PC-3 (cell line): ENCODE measurements at regions not wholly inside any gene's neighbourhood (a gene's known extent, or its start where the extent isn't known, plus 50 kb on each side); places are given as distances from the start of the nearest gene placed in this dataset.

Experiments used
- ATAC-seq: fragments of 200-7000 bp; cut with Tn5 transposase; 2 replicates; pipeline ENCODE4 v1.9.1; 2020; ENCODE audit warnings: mild to moderate bottlenecking, moderate library complexity
- BruUV-seq: library from RNA; stranded (reverse); fragments of 400-500 nt; replicated peaks from 2 replicates; lab custom pipeline; 2021; lab: Mats Ljungman, UMichigan
- CTCF ChIA-PET: fragments of 300-600 bp; sonication (Branson Sonifier 250); formaldehyde crosslinking; loops from one replicate; lab custom pipeline; 2022; ENCODE audit warnings: antibody characterized with exemption; lab: Charles Lee
- POLR2A ChIA-PET: fragments of 300-600 bp; sonication (Branson Sonifier 250); formaldehyde crosslinking; loops from one replicate; lab custom pipeline; 2022; ENCODE audit warnings: antibody characterized with exemption; ENCODE audit not compliant: unreplicated experiment; lab: Charles Lee
- DNase-seq: peaks from one replicate; pipeline ENCODE4 v3.0.0-alpha.2; 2015
- H2AFZ ChIP-seq: fragments of 300-600 bp; sonication (generic); 2 replicates; pipeline ENCODE4 v1.6.0; 2016; ENCODE audit warnings: antibody characterized with exemption, low read length
- H3F3A ChIP-seq: fragments of 300-600 bp; sonication (generic); one replicate; pipeline ENCODE4 v1.6.0; 2017; ENCODE audit warnings: antibody characterized with exemption, low read length, control low read depth, mild to moderate bottlenecking; ENCODE audit not compliant: unreplicated experiment
- H3K27ac ChIP-seq: fragments of 300-600 bp; sonication (generic); 2 replicates; pipeline ENCODE4 v1.5.1; 2016; ENCODE audit warnings: mild to moderate bottlenecking, low read length
- H3K27me3 ChIP-seq: fragments of 300-600 bp; sonication (generic); 2 replicates; pipeline ENCODE4 v1.6.1; 2016; ENCODE audit warnings: low read length, mixed read lengths
- H3K36me3 ChIP-seq: fragments of 300-600 bp; sonication (generic); 2 replicates; pipeline ENCODE4 v1.6.1; 2016; ENCODE audit warnings: low read depth, mixed run types, low read length, mixed read lengths
- H3K4me1 ChIP-seq: fragments of 300-600 bp; sonication (generic); 2 replicates; pipeline ENCODE4 v1.5.1; 2016; ENCODE audit warnings: low read length; ENCODE audit not compliant: insufficient read depth
- H3K4me2 ChIP-seq: fragments of 300-600 bp; sonication (generic); 2 replicates; pipeline ENCODE4 v1.6.0; 2016; ENCODE audit warnings: low read length
- H3K4me3 ChIP-seq: fragments of 300-600 bp; sonication (generic); 2 replicates; pipeline ENCODE4 v1.5.1; 2016; ENCODE audit warnings: mild to moderate bottlenecking, low read length, mixed read lengths
- H3K79me2 ChIP-seq: fragments of 300-600 bp; sonication (generic); 2 replicates; pipeline ENCODE4 v1.6.1; 2017; ENCODE audit warnings: low read length, mixed read lengths
- H3K9ac ChIP-seq: fragments of 300-600 bp; sonication (generic); 2 replicates; pipeline ENCODE4 v1.6.0; 2016; ENCODE audit warnings: mild to moderate bottlenecking, low read length
- H3K9me2 ChIP-seq: fragments of 300-600 bp; sonication (generic); replicated peaks from 2 replicates; pipeline ENCODE4 v1.6.1; 2016; ENCODE audit warnings: mixed run types, low read length, mixed read lengths
- H3K9me3 ChIP-seq: fragments of 300-600 bp; sonication (generic); 2 replicates; pipeline ENCODE4 v1.6.1; 2016; ENCODE audit warnings: low read length, mixed read lengths
- H4K20me1 ChIP-seq: fragments of 300-600 bp; sonication (generic); 2 replicates; pipeline ENCODE4 v1.6.1; 2016; ENCODE audit warnings: low read length, mixed read lengths
- CTCF ChIP-seq: fragments of 300-600 bp; sonication (generic); conservative IDR thresholded peaks from 2 replicates; pipeline ENCODE4 v1.5.1; 2017; ENCODE audit warnings: antibody characterized with exemption, low read depth, mild to moderate bottlenecking, low read length
- EZH2 ChIP-seq: fragments of 300-600 bp; sonication (generic); IDR thresholded peaks from one replicate; pipeline ENCODE4 v1.6.1; 2017; ENCODE audit warnings: antibody characterized with exemption, mild to moderate bottlenecking, low read length; ENCODE audit not compliant: unreplicated experiment
- EZH2phosphoT487 ChIP-seq: fragments of 300-600 bp; sonication (generic); IDR thresholded peaks from 2 replicates; pipeline ENCODE4 v1.6.1; 2018; ENCODE audit warnings: mild to moderate bottlenecking, antibody characterized with exemption, low read length, borderline replicate concordance
- intact Hi-C: fragments of 100-400 bp; cut with micrococcal nuclease; formaldehyde crosslinking; loops from 2 replicates; pipeline ENCODE4 v1.9.0; 2023

- Histone ChIP-seq H3K4me2 (no peak overlapping the region), H3K9me2 (no peaks in the 10 kb centered on the region), H2AFZ (no peak overlapping the region), H3K79me2 (no peaks in the 10 kb centered on the region), H3K9ac (no peak overlapping the region), H3K9me3 (no peaks in the 10 kb centered on the region), H3K4me3 (no peak overlapping the region), H3K27ac (0 out of 2 replicates have a peak overlapping the region, but pooled peaks have one; percentile 8), H4K20me1 (no peaks in the 10 kb centered on the region), H3K27me3 (no peaks in the 10 kb centered on the region), H3K36me3 (no peaks in the 10 kb centered on the region), H3F3A (no peaks in the 10 kb centered on the region), H3K4me1 (0 out of 2 replicates have a peak, but pooled peaks cover 3% of the 10 kb centered on the region)
- ChIA-PET CTCF (no interaction called here), POLR2A (no interaction called here)
- DNase-seq (peak; percentile 40), ATAC-seq (peak; percentile 46)
- intact Hi-C loops = no loop called here
- TF ChIP-seq EZH2phosphoT487 (no peak), EZH2 (no peak), CTCF (no peak)
- no TSS peak for BruUV-seq
Observed at GRCh38 chr5:34507933-34508332, 148.2 kb upstream of the RAI14 start.

GRCh38 chr5:34509392-34509791 is 146.7 kb upstream of the RAI14 start:
- TF ChIP-seq EZH2phosphoT487 = no peak
- TF ChIP-seq EZH2 = no peak
- TF ChIP-seq CTCF = no peak
- no peak overlapping the region for H3K9ac ChIP-seq
- H3K4me3 ChIP-seq = no peak overlapping the region
- no peak overlapping the region for H3K4me2 ChIP-seq
- no peaks in the 10 kb centered on the region for H3K27me3 ChIP-seq
- H2AFZ ChIP-seq = no peak overlapping the region
- ChIA-PET CTCF (no interaction called here), POLR2A (no interaction called here)
- 0 out of 2 replicates have a peak, but pooled peaks cover 3% of the 10 kb centered on the region for H3K4me1 ChIP-seq
- no peaks in the 10 kb centered on the region for H4K20me1 ChIP-seq
- H3K9me3 ChIP-seq = no peaks in the 10 kb centered on the region
- H3K27ac ChIP-seq = no peak overlapping the region
- H3K79me2 ChIP-seq = no peaks in the 10 kb centered on the region
- no peaks in the 10 kb centered on the region for H3K9me2 ChIP-seq
- ATAC-seq (no peak), DNase-seq (no peak)
- intact Hi-C loops = no loop called here
- no peaks in the 10 kb centered on the region for H3F3A ChIP-seq
- BruUV-seq = no TSS peak
- H3K36me3 ChIP-seq = no peaks in the 10 kb centered on the region

- no peaks in the 10 kb centered on the region for H3F3A ChIP-seq
- H3K9ac ChIP-seq = no peak overlapping the region
- no peak overlapping the region for H3K4me2 ChIP-seq
- no peak for DNase-seq
- no peaks in the 10 kb centered on the region for H4K20me1 ChIP-seq
- H3K36me3 ChIP-seq = no peaks in the 10 kb centered on the region
- no peaks in the 10 kb centered on the region for H3K79me2 ChIP-seq
- no TSS peak for BruUV-seq
- no peak overlapping the region for H3K27ac ChIP-seq
- CTCF ChIA-PET = no interaction called here
- ATAC-seq = no peak
- H2AFZ ChIP-seq = no peak overlapping the region
- H3K4me1 ChIP-seq = 0 out of 2 replicates have a peak, but pooled peaks cover 3% of the 10 kb centered on the region
- no peaks in the 10 kb centered on the region for H3K9me3 ChIP-seq
- H3K9me2 ChIP-seq = no peaks in the 10 kb centered on the region
- H3K27me3 ChIP-seq = no peaks in the 10 kb centered on the region
- intact Hi-C loops = no loop called here
- POLR2A ChIA-PET = no interaction called here
- H3K4me3 ChIP-seq = no peak overlapping the region
- TF ChIP-seq CTCF (no peak), EZH2phosphoT487 (no peak), EZH2 (no peak)
Observed at GRCh38 chr5:34510002-34510401, 146.1 kb upstream of the RAI14 start.
